Tibial nerve (tissue), 4 donors: ENCODE measurements at regions not wholly inside any gene's neighbourhood (a gene's known extent, or its start where the extent isn't known, plus 50 kb on each side); places are given as distances from the start of the nearest gene placed in this dataset.

Experiments
- CTCF ChIP-seq, 5 experiments: fragments of 200-600 bp in 3 of 5; fragments of 450-650 bp in 2 of 5; sonication (generic) in 3 of 5; IDR thresholded peaks; one replicate each; pipeline ENCODE4 v1.5.1; 2016 to 2019; ENCODE audit warnings: antibody characterized with exemption in 5 of 5, mild to moderate bottlenecking in 3 of 5, moderate library complexity in 2 of 5
- EP300 ChIP-seq, 2 donors: sonication (generic); formaldehyde crosslinking; IDR thresholded peaks; one replicate each; pipeline ENCODE4 v1.6.1; 2017; ENCODE audit warnings: antibody characterized with exemption in 2 of 2, mild to moderate bottlenecking in 1 of 2
- POLR2A ChIP-seq, 2 donors: fragments of 450-650 bp; IDR thresholded peaks; one replicate each; pipeline ENCODE4 v1.6.1; 2017; ENCODE audit warnings: antibody characterized with exemption in 2 of 2, mild to moderate bottlenecking in 2 of 2, moderate library complexity in 2 of 2

DNA sequence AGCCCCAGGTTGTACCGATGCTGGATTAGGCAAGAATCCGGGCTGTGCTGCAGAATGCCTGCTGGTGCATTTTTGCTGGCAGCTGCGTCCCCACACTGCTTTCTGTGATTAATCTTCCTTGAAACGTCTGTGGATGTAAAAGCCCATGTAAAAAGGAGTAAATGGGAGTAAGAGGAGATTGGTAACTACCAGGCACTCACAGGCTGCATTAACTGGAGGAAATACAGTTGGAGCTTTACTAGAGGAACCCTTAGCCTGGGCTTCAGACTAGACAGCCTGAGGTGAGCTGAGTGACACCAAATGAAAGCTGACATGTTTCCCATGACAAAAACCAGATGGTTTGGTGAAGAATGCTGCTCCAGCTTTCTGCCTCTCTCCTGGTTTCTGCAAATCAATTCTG, 190.4 kb upstream of the GAS1 start:
- TF ChIP-seq POLR2A (IDR thresholded peaks at IDR 0.05) (no peak), CTCF (IDR thresholded peaks at IDR 0.05) (no peak), EP300 (IDR thresholded peaks at IDR 0.05) (no peak)
